MM.1S (cell line): ENCODE measurements at regions not wholly inside any gene's neighbourhood (a gene's known extent, or its start where the extent isn't known, plus 50 kb on each side); places are given as distances from the start of the nearest gene placed in this dataset.
"Not testable (repeated sequence)": the region's sequence is repeated elsewhere in the genome, so short reads cannot be mapped to it uniquely, and the experiment has no call there.

Experiments
- EZH2 ChIP-seq: fragments of 300-600 bp; sonication (generic); optimal IDR thresholded peaks from 2 replicates; pipeline ENCODE3; 2017; ENCODE audit warnings: low read depth, mild to moderate bottlenecking, antibody characterized with exemption, low read length, mixed read lengths
- EZH2phosphoT487 ChIP-seq: fragments of 300-600 bp; sonication (generic); IDR thresholded peaks from 2 replicates; pipeline ENCODE4 v1.6.1; 2018; ENCODE audit warnings: antibody characterized with exemption, low read length
- TF ChIP-seq, protein P1 (sequence below): fragments of 300-600 bp; sonication (generic); IDR thresholded peaks from 2 replicates; pipeline ENCODE4 v1.5.1; 2016; ENCODE audit warnings: antibody characterized with exemption, low read length, mixed read lengths

DNA sequence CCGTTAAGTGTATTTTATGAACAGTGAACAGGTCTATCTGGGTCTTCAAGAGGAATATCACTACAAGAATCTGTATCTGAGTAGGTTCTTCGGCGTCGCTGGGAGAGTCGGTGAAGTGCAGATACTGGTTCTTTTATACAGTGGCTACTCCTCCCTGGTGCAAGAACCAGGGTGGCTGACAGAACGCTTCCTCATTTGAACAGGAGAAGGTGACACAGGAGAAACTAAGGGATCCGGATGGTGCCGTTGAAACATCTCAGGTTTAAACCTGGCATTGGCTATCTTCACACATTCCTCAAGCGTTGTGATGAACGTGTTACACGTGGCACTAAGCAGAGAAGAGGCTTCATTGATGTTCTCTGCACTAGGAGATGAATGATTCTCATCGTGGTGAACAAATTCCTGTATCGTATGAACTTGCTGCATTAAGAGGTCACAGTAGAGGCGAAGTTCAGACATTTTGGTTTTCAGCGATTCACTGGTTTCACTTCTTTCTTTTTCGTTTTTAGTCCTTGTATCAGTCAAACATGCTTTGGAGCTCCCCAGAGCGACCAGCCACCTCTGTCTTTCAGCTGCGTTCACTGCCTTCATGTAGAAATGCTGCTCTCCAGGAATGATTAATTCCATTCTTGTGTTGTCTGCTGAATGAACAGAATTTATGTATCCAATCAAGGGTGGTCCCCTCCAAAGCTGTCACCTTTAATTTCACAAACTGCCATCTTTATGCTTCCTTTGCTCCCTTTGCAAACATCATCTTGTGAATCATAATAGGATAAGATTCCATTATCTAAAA lies 54.6 kb upstream of the CEACAM21 start:
- TF ChIP-seq, protein P1, sequence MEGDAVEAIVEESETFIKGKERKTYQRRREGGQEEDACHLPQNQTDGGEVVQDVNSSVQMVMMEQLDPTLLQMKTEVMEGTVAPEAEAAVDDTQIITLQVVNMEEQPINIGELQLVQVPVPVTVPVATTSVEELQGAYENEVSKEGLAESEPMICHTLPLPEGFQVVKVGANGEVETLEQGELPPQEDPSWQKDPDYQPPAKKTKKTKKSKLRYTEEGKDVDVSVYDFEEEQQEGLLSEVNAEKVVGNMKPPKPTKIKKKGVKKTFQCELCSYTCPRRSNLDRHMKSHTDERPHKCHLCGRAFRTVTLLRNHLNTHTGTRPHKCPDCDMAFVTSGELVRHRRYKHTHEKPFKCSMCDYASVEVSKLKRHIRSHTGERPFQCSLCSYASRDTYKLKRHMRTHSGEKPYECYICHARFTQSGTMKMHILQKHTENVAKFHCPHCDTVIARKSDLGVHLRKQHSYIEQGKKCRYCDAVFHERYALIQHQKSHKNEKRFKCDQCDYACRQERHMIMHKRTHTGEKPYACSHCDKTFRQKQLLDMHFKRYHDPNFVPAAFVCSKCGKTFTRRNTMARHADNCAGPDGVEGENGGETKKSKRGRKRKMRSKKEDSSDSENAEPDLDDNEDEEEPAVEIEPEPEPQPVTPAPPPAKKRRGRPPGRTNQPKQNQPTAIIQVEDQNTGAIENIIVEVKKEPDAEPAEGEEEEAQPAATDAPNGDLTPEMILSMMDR = not testable (repeated sequence)
- TF ChIP-seq EZH2, EZH2phosphoT487: not testable (repeated sequence)
